GM12878 (cell line): ENCODE measurements at regions not wholly inside any gene's neighbourhood (a gene's known extent, or its start where the extent isn't known, plus 50 kb on each side); places are given as distances from the start of the nearest gene placed in this dataset.

Experiments used
- CREM ChIP-seq: IDR thresholded peaks from 2 replicates; pipeline ENCODE4 v1.6.1; 2014; ENCODE audit warnings: antibody characterized with exemption, low read depth
- CTCF ChIP-seq, 3 experiments: IDR thresholded peaks in 2 of 3; conservative IDR thresholded peaks in 1 of 3; 2 replicates each; pipeline ENCODE4 v1.5.1; 2011; ENCODE audit warnings: low read depth in 3 of 3, low read length in 3 of 3, mild to moderate bottlenecking in 3 of 3, control low read depth in 2 of 3, moderate library complexity in 2 of 3, inconsistent platforms in 1 of 3, mixed read lengths in 1 of 3; ENCODE audit not compliant: control insufficient read depth in 2 of 3, insufficient read depth in 1 of 3; ENCODE audit errors: extremely low read depth in 1 of 3
- EP300 ChIP-seq, 2 experiments: fragments of 150-350 bp in 1 of 2; IDR thresholded peaks; 2 replicates each; pipeline ENCODE4 v1.6.1; 2011 to 2012; ENCODE audit warnings: low read depth in 2 of 2, low read length in 2 of 2, borderline replicate concordance in 1 of 2, improper control_type of control experiment in 1 of 2, inconsistent platforms in 1 of 2; ENCODE audit not compliant: control insufficient read depth in 1 of 2
- FOXK2 ChIP-seq: fragments of 450-650 bp; IDR thresholded peaks from 2 replicates; pipeline ENCODE4 v1.6.1; 2017; ENCODE audit warnings: mild to moderate bottlenecking, moderate library complexity
- GABPA ChIP-seq: IDR thresholded peaks from 2 replicates; pipeline ENCODE4 v1.6.1; 2014; ENCODE audit warnings: antibody characterized with exemption, low read depth, mild to moderate bottlenecking, inconsistent platforms
- JUND ChIP-seq: IDR thresholded peaks from 2 replicates; pipeline ENCODE4 v1.6.1; 2012; ENCODE audit warnings: low read depth, mild to moderate bottlenecking, low read length, improper control_type of control experiment, moderate library complexity
- PAX5 ChIP-seq: IDR thresholded peaks from 2 replicates; pipeline ENCODE4 v1.6.1; 2011; ENCODE audit warnings: low read depth, low read length, borderline replicate concordance
- RCOR1 ChIP-seq: conservative IDR thresholded peaks from 2 replicates; pipeline ENCODE4 v1.6.1; 2012; ENCODE audit warnings: low read depth, low read length, improper control_type of control experiment
- REST ChIP-seq: IDR thresholded peaks from 2 replicates; pipeline ENCODE4 v1.6.1; 2012; ENCODE audit warnings: mild to moderate bottlenecking, low read depth, low read length
- SPI1 ChIP-seq: IDR thresholded peaks from 2 replicates; pipeline ENCODE4 v1.6.1; 2011; ENCODE audit warnings: low read depth, mild to moderate bottlenecking, low read length, moderate library complexity, borderline replicate concordance; ENCODE audit not compliant: insufficient read depth
- SRF ChIP-seq, 2 experiments: IDR thresholded peaks; 2 replicates each; pipeline ENCODE4 v1.6.1; 2011; ENCODE audit warnings: low read depth in 2 of 2, low read length in 2 of 2, mild to moderate bottlenecking in 1 of 2, moderate library complexity in 1 of 2
- SUPT20H ChIP-seq: IDR thresholded peaks from 2 replicates; pipeline ENCODE4 v1.6.1; 2011; ENCODE audit warnings: low read depth, mild to moderate bottlenecking, low read length, moderate library complexity, borderline replicate concordance; ENCODE audit not compliant: control insufficient read depth
- TAF1 ChIP-seq: IDR thresholded peaks from 2 replicates; pipeline ENCODE4 v1.6.1; 2011; ENCODE audit warnings: mild to moderate bottlenecking, low read depth, low read length, borderline replicate concordance

GRCh38 chr16:17568239-17568638, 97.5 kb upstream of the XYLT1 start:
- TF ChIP-seq TAF1, result no peak
- no peak for TF ChIP-seq CREM
- no peak for TF ChIP-seq CTCF (IDR thresholded peaks at IDR 0.05 in 2 of 3, conservative IDR thresholded peaks at IDR 0.05 in 1 of 3; ENCODE audit: control insufficient read depth in 2 of 3, extremely low read depth in 1 of 3, insufficient read depth in 1 of 3, low read depth in 3 of 3, low read length in 3 of 3)
- TF ChIP-seq REST, result no peak
- no peak for TF ChIP-seq JUND
- no peak for TF ChIP-seq SRF (IDR thresholded peaks at IDR 0.05; ENCODE audit: low read depth in 2 of 2, low read length in 2 of 2)
- no peak for TF ChIP-seq GABPA
- no peak for TF ChIP-seq SUPT20H
- TF ChIP-seq RCOR1, result no peak
- TF ChIP-seq PAX5, result no peak
- TF ChIP-seq SPI1, result no peak
- TF ChIP-seq EP300 (IDR thresholded peaks at IDR 0.05; ENCODE audit: borderline replicate concordance in 1 of 2, control insufficient read depth in 1 of 2, low read depth in 2 of 2, low read length in 2 of 2), result no peak
- TF ChIP-seq FOXK2, result no peak
